CD4-positive, alpha-beta memory T cell (primary cell): ENCODE measurements at regions not wholly inside any gene's neighbourhood (a gene's known extent, or its start where the extent isn't known, plus 50 kb on each side); places are given as distances from the start of the nearest gene placed in this dataset.

Experiments used
- CTCF ChIA-PET: fragments of 350-600 bp; sonication (Branson Sonifier 250); formaldehyde crosslinking; loops from one replicate; lab custom pipeline; 2021; ENCODE audit warnings: inconsistent platforms; ENCODE audit not compliant: partially characterized antibody; lab: Charles Lee
- POLR2A ChIA-PET: fragments of 350-600 bp; sonication (Branson Sonifier 250); formaldehyde crosslinking; loops from one replicate; lab custom pipeline; 2021; ENCODE audit not compliant: partially characterized antibody; lab: Charles Lee
- DNase-seq, 5 donors: peaks; one replicate each; pipeline versions ENCODE4 v3.0.0 to v3.0.0-alpha.2; 2020 to 2022; ENCODE audit warnings: mixed read lengths in 1 of 5
- H3K27ac ChIP-seq: one replicate; pipeline ENCODE4 v1.7.0; 2013; ENCODE audit warnings: low read depth, low read length
- H3K27me3 ChIP-seq: 2 replicates; pipeline ENCODE4 v1.7.0; 2013; ENCODE audit warnings: mild to moderate bottlenecking, low read length, moderate library complexity; ENCODE audit not compliant: insufficient read depth
- H3K36me3 ChIP-seq: 2 replicates; pipeline ENCODE4 v1.7.0; 2013; ENCODE audit warnings: mild to moderate bottlenecking, low read length, moderate library complexity; ENCODE audit not compliant: insufficient read depth
- H3K4me1 ChIP-seq: 2 replicates; pipeline ENCODE4 v1.7.0; 2013; ENCODE audit warnings: mild to moderate bottlenecking, low read length, moderate library complexity; ENCODE audit not compliant: insufficient read depth
- H3K4me3 ChIP-seq, 2 donors: one replicate each; pipeline ENCODE4 v1.7.0; 2013; ENCODE audit warnings: low read length in 2 of 2, mild to moderate bottlenecking in 1 of 2
- H3K9me3 ChIP-seq, 2 donors: one replicate each; pipeline ENCODE4 v1.7.0; 2013; ENCODE audit warnings: low read length in 2 of 2, control low read depth in 1 of 2; ENCODE audit not compliant: control insufficient read depth in 1 of 2
- H3K27ac Mint-ChIP-seq, 7 donors: one replicate each; pipeline ENCODE4 v1.8.0; 2020 to 2021; ENCODE audit warnings: mixed read lengths in 7 of 7, mild to moderate bottlenecking in 6 of 7, inconsistent platforms in 3 of 7, moderate library complexity in 3 of 7
- H3K27me3 Mint-ChIP-seq, 2 donors: one replicate each; pipeline ENCODE4 v1.8.0; 2020 to 2021; ENCODE audit warnings: mixed read lengths in 2 of 2
- H3K36me3 Mint-ChIP-seq, 2 donors: one replicate each; pipeline ENCODE4 v1.8.0; 2020 to 2021; ENCODE audit warnings: mixed read lengths in 2 of 2, inconsistent platforms in 1 of 2, mild to moderate bottlenecking in 1 of 2
- H3K4me1 Mint-ChIP-seq, 4 donors: one replicate each; pipeline ENCODE4 v1.8.0; 2020 to 2021; ENCODE audit warnings: mixed read lengths in 4 of 4, mild to moderate bottlenecking in 1 of 4
- H3K4me3 Mint-ChIP-seq, 8 donors: one replicate each; pipeline ENCODE4 v1.8.0; 2020 to 2021; ENCODE audit warnings: mixed read lengths in 8 of 8, mild to moderate bottlenecking in 7 of 8, moderate library complexity in 6 of 8, inconsistent platforms in 3 of 8
- H3K9me3 Mint-ChIP-seq, 8 donors: one replicate each; pipeline ENCODE4 v1.8.0; 2020 to 2021; ENCODE audit warnings: mixed read lengths in 8 of 8, mild to moderate bottlenecking in 5 of 8, inconsistent platforms in 3 of 8, moderate library complexity in 1 of 8
- intact Hi-C: fragments of 100-400 bp; cut with micrococcal nuclease; formaldehyde crosslinking; loops from one replicate; pipeline ENCODE4 v1.15.1; 2023

GRCh38 chr3:20343790-20344189, 157.8 kb upstream of the SGO1 start:
- peaks cover 0 to 3% (median under 1%) of the 10 kb centered on the region in 4 donors for H3K4me1 Mint-ChIP-seq
- intact Hi-C loops: no loop called here
- no peaks in the 10 kb centered on the region for H3K9me3 Mint-ChIP-seq
- no peaks in the 10 kb centered on the region for H3K9me3 ChIP-seq
- DNase-seq: no peak
- peaks cover 0 to 6% of the 10 kb centered on the region in 2 donors for H3K36me3 Mint-ChIP-seq
- ChIA-PET POLR2A (no interaction called here), CTCF (no interaction called here)
- no peak overlapping the region for H3K4me3 Mint-ChIP-seq
- no peak overlapping the region for H3K4me3 ChIP-seq
- H3K27ac ChIP-seq: no peak overlapping the region
- H3K36me3 ChIP-seq: no peaks in the 10 kb centered on the region
- no peak overlapping the region for H3K27ac Mint-ChIP-seq
- H3K27me3 Mint-ChIP-seq: no peaks in the 10 kb centered on the region
- no peaks in the 10 kb centered on the region for H3K27me3 ChIP-seq
- H3K4me1 ChIP-seq: no peaks in the 10 kb centered on the region

DNA sequence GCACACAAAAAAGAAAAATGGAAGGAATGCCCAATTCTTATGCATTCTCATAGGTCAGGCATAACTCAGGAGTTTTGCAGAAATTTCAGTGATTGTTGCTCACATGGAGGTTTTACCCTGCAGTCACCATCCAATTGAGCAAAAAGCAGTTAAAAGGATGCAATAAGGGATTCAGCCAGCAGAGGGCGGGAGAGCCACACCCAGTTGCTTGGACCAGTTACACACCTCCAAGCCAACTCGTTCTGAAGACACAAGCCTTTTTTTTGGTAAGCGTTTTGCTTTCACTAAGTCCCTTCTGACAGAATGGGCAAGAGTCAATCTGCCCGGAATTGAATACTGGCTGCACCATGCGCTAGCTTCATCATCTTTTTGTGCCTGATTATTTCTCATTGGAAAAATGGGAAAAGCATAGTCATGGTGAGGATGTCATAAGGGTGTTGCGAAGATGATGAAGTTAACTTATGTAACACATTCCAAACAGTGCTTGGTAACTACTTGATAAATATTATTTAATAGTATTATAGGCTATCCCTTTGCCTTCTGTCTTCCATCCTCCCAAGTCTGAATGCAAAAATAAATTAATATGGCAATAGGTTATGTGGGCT, 154.4 kb upstream of the SGO1 start:
- peak; percentile 43 to 60 (median 50) for DNase-seq
- H3K27ac Mint-ChIP-seq: no peak overlapping the region
- no peaks in the 10 kb centered on the region for H3K9me3 ChIP-seq
- H3K4me1 ChIP-seq: no peaks in the 10 kb centered on the region
- H3K27me3 ChIP-seq: no peaks in the 10 kb centered on the region
- no peaks in the 10 kb centered on the region for H3K36me3 Mint-ChIP-seq
- no peaks in the 10 kb centered on the region for H3K27me3 Mint-ChIP-seq
- H3K9me3 Mint-ChIP-seq: no peaks in the 10 kb centered on the region
- H3K4me1 Mint-ChIP-seq: peaks cover 0 to 3% (median under 1%) of the 10 kb centered on the region in 4 donors
- H3K36me3 ChIP-seq: no peaks in the 10 kb centered on the region
- no peak overlapping the region for H3K4me3 Mint-ChIP-seq
- no peak overlapping the region for H3K27ac ChIP-seq
- no peak overlapping the region for H3K4me3 ChIP-seq
- POLR2A ChIA-PET: no interaction called here
- CTCF ChIA-PET: interaction anchor here (1.1 kb wide), 1 partner anchor 46 kb away, joined by 3 read pairs; no protein-coding TSS in a partner anchor
- intact Hi-C loops: no loop called here

GRCh38 chr3:20336572-20336971, 150.6 kb upstream of the SGO1 start:
- no peaks in the 10 kb centered on the region for H3K27me3 Mint-ChIP-seq
- DNase-seq: no peak
- intact Hi-C loops: no loop called here
- no peak overlapping the region for H3K4me3 Mint-ChIP-seq
- Histone ChIP-seq H3K9me3 (no peaks in the 10 kb centered on the region), H3K36me3 (no peaks in the 10 kb centered on the region), H3K27ac (no peak overlapping the region), H3K4me1 (no peaks in the 10 kb centered on the region), H3K27me3 (no peaks in the 10 kb centered on the region), H3K4me3 (no peak overlapping the region)
- H3K27ac Mint-ChIP-seq: no peak overlapping the region
- ChIA-PET POLR2A (no interaction called here), CTCF (interaction anchor here (0.6 kb wide), 1 partner anchor 450 kb away, joined by 3 read pairs; no protein-coding TSS in a partner anchor)
- H3K36me3 Mint-ChIP-seq: no peaks in the 10 kb centered on the region
- no peaks in the 10 kb centered on the region for H3K9me3 Mint-ChIP-seq
- H3K4me1 Mint-ChIP-seq: peaks cover 0 to 3% (median under 1%) of the 10 kb centered on the region in 4 donors

- Mint-ChIP-seq H3K36me3 (peaks cover 0 to 3% of the 10 kb centered on the region in 2 donors), H3K27me3 (no peaks in the 10 kb centered on the region), H3K9me3 (no peaks in the 10 kb centered on the region), H3K27ac (no peak overlapping the region), H3K4me1 (no peaks in the 10 kb centered on the region), H3K4me3 (no peak overlapping the region)
- no peak for DNase-seq
- Histone ChIP-seq H3K4me1 (no peaks in the 10 kb centered on the region), H3K27me3 (no peaks in the 10 kb centered on the region), H3K27ac (no peak overlapping the region), H3K36me3 (no peaks in the 10 kb centered on the region), H3K4me3 (no peak overlapping the region), H3K9me3 (no peaks in the 10 kb centered on the region)
- POLR2A ChIA-PET: no interaction called here
- CTCF ChIA-PET: no interaction called here
- intact Hi-C loops: no loop called here
These were observed 148.8 kb upstream of the SGO1 start for GRCh38 chr3:20334842-20335241.

GRCh38 chr3:20327889-20328288, 141.9 kb upstream of the SGO1 start:
- Histone ChIP-seq H3K36me3 (no peaks in the 10 kb centered on the region), H3K9me3 (no peaks in the 10 kb centered on the region), H3K27me3 (no peaks in the 10 kb centered on the region), H3K4me1 (no peaks in the 10 kb centered on the region), H3K4me3 (no peak overlapping the region), H3K27ac (no peak overlapping the region)
- Mint-ChIP-seq H3K9me3 (no peaks in the 10 kb centered on the region), H3K4me1 (no peaks in the 10 kb centered on the region), H3K36me3 (peaks cover 0 to 3% of the 10 kb centered on the region in 2 donors), H3K27me3 (no peaks in the 10 kb centered on the region), H3K4me3 (no peak overlapping the region), H3K27ac (no peak overlapping the region)
- ChIA-PET CTCF (no interaction called here), POLR2A (no interaction called here)
- DNase-seq: no peak
- intact Hi-C loops: no loop called here

GRCh38 chr3:20326541-20326940, 140.5 kb upstream of the SGO1 start:
- intact Hi-C loops: no loop called here
- Mint-ChIP-seq H3K27me3 (no peaks in the 10 kb centered on the region), H3K27ac (no peak overlapping the region), H3K4me1 (no peaks in the 10 kb centered on the region), H3K9me3 (no peaks in the 10 kb centered on the region), H3K36me3 (peaks cover 0 to 3% of the 10 kb centered on the region in 2 donors), H3K4me3 (no peak overlapping the region)
- Histone ChIP-seq H3K4me3 (no peak overlapping the region), H3K27ac (no peak overlapping the region), H3K9me3 (no peaks in the 10 kb centered on the region), H3K4me1 (no peaks in the 10 kb centered on the region), H3K36me3 (no peaks in the 10 kb centered on the region), H3K27me3 (no peaks in the 10 kb centered on the region)
- DNase-seq: no peak
- ChIA-PET POLR2A (no interaction called here), CTCF (no interaction called here)

GRCh38 chr3:20325563-20325962, 139.6 kb upstream of the SGO1 start:
- Mint-ChIP-seq H3K27me3 (no peaks in the 10 kb centered on the region), H3K4me1 (no peaks in the 10 kb centered on the region), H3K9me3 (no peaks in the 10 kb centered on the region), H3K27ac (no peak overlapping the region), H3K36me3 (peaks cover 0 to 3% of the 10 kb centered on the region in 2 donors), H3K4me3 (no peak overlapping the region)
- ChIA-PET POLR2A (no interaction called here), CTCF (no interaction called here)
- Histone ChIP-seq H3K9me3 (no peaks in the 10 kb centered on the region), H3K36me3 (no peaks in the 10 kb centered on the region), H3K27ac (no peak overlapping the region), H3K27me3 (no peaks in the 10 kb centered on the region), H3K4me3 (no peak overlapping the region), H3K4me1 (no peaks in the 10 kb centered on the region)
- no peak for DNase-seq
- intact Hi-C loops: no loop called here
